HFFc6 (cell line): ENCODE measurements at regions not wholly inside any gene's neighbourhood (a gene's known extent, or its start where the extent isn't known, plus 50 kb on each side); places are given as distances from the start of the nearest gene placed in this dataset.

Experiments
- DNase-seq: peaks from one replicate; pipeline ENCODE4 v3.0.0-alpha.2; 2018
- H3K27ac Mint-ChIP-seq: 2 replicates; pipeline ENCODE4 v1.8.0; 2020; ENCODE audit warnings: mild to moderate bottlenecking, mixed read lengths
- H3K27me3 Mint-ChIP-seq: 2 replicates; pipeline ENCODE4 v1.8.0; 2021; ENCODE audit warnings: mild to moderate bottlenecking, moderate library complexity, mixed read lengths; ENCODE audit not compliant: insufficient read depth
- H3K36me3 Mint-ChIP-seq: 2 replicates; pipeline ENCODE4 v1.8.0; 2021; ENCODE audit warnings: low read depth, mixed read lengths
- H3K4me1 Mint-ChIP-seq: 2 replicates; pipeline ENCODE4 v1.8.0; 2020; ENCODE audit warnings: low read depth, mixed read lengths
- H3K4me3 Mint-ChIP-seq: 2 replicates; pipeline ENCODE4 v1.8.0; 2020; ENCODE audit warnings: mild to moderate bottlenecking, moderate library complexity, mixed read lengths
- H3K9me3 Mint-ChIP-seq: 2 replicates; pipeline ENCODE4 v1.8.0; 2020; ENCODE audit warnings: mild to moderate bottlenecking, mixed read lengths
- TF ChIP-seq, protein P1 (sequence below): fragments of 200-600 bp; sonication (generic); IDR thresholded peaks from 2 replicates; pipeline ENCODE4 v1.5.0; 2021; ENCODE audit warnings: antibody characterized with exemption, mild to moderate bottlenecking

DNA sequence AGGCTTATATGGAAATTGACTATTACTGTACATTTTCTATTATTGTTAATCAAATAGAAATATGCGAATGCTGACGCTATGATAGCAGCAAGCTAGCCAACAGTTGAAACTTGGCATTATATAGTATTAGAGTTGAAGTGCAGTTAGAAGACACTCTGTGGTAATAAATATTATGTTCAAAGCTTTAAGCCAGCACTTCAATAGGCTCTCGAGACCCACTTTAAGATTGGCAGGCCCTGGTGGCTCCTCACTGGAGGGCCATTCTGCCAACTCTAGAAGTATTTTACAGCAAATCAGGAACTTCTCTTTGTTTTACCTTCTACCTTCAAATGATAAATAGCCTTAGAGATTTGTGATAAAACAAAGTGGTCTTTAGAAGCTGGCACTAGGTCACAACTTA, 2029.0 kb upstream of the WWC1 start:
- H3K36me3 Mint-ChIP-seq: no peaks in the 10 kb centered on the region
- TF ChIP-seq, protein P1, sequence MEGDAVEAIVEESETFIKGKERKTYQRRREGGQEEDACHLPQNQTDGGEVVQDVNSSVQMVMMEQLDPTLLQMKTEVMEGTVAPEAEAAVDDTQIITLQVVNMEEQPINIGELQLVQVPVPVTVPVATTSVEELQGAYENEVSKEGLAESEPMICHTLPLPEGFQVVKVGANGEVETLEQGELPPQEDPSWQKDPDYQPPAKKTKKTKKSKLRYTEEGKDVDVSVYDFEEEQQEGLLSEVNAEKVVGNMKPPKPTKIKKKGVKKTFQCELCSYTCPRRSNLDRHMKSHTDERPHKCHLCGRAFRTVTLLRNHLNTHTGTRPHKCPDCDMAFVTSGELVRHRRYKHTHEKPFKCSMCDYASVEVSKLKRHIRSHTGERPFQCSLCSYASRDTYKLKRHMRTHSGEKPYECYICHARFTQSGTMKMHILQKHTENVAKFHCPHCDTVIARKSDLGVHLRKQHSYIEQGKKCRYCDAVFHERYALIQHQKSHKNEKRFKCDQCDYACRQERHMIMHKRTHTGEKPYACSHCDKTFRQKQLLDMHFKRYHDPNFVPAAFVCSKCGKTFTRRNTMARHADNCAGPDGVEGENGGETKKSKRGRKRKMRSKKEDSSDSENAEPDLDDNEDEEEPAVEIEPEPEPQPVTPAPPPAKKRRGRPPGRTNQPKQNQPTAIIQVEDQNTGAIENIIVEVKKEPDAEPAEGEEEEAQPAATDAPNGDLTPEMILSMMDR: no peak
- no peaks in the 10 kb centered on the region for H3K4me1 Mint-ChIP-seq
- peaks cover 36% of the 10 kb centered on the region for H3K9me3 Mint-ChIP-seq
- H3K4me3 Mint-ChIP-seq: no peak overlapping the region
- no peaks in the 10 kb centered on the region for H3K27me3 Mint-ChIP-seq
- DNase-seq: no peak
- no peak overlapping the region for H3K27ac Mint-ChIP-seq

DNA sequence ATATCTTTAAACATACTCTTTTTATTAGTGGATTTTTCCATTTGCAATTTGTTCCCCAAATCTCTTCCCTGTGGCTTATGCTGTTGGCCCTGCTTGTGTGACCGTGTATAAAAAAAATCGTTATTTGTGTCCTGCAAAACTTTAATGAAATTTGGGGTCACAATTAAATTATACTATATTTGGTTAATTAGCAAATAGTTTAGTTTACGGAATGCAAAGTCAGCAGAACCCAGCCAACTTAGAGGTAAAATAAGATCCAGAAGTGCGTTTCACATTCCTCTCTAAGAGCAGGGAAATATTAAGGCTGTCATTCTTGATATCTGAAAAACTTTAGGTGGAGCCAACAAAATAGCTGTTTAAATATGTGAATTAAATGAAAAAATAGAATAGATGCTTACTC, 2023.5 kb upstream of the WWC1 start:
- TF ChIP-seq, protein P1: no peak
- Mint-ChIP-seq H3K36me3 (no peaks in the 10 kb centered on the region), H3K4me3 (no peak overlapping the region), H3K4me1 (no peaks in the 10 kb centered on the region), H3K27me3 (no peaks in the 10 kb centered on the region), H3K9me3 (peaks cover 42% of the 10 kb centered on the region), H3K27ac (no peak overlapping the region)
- no peak for DNase-seq

- TF ChIP-seq, protein P1: no peak
- H3K9me3 Mint-ChIP-seq: peaks cover 39% of the 10 kb centered on the region
- H3K27me3 Mint-ChIP-seq: no peaks in the 10 kb centered on the region
- no peak overlapping the region for H3K4me3 Mint-ChIP-seq
- no peaks in the 10 kb centered on the region for H3K36me3 Mint-ChIP-seq
- no peaks in the 10 kb centered on the region for H3K4me1 Mint-ChIP-seq
- DNase-seq: no peak
- H3K27ac Mint-ChIP-seq: no peak overlapping the region
Measured at GRCh38 chr5:166270712-166271111, 2020.7 kb upstream of the WWC1 start.

DNA sequence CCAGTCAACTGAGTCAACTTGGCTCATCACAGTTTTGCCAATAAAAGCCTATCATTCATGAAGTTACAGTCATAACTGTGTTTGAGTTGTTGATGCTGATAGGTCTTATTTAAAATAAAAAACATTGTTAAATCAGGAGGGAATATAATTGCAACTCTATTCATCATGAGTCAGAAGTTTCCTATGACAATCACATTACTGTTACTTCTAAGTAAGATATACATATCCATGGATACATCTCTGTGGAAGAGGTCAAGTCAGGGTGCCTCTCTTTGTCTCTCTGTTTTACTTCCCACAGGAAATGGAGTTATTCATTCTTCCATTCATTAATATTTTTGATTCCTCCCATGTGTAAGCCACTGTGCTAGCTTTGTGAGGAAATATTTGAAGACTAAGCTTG, 2015.4 kb upstream of the WWC1 start:
- H3K27me3 Mint-ChIP-seq: no peaks in the 10 kb centered on the region
- H3K27ac Mint-ChIP-seq: no peak overlapping the region
- no peaks in the 10 kb centered on the region for H3K36me3 Mint-ChIP-seq
- TF ChIP-seq, protein P1: no peak
- H3K9me3 Mint-ChIP-seq: peaks cover 49% of the 10 kb centered on the region
- no peak overlapping the region for H3K4me3 Mint-ChIP-seq
- H3K4me1 Mint-ChIP-seq: no peaks in the 10 kb centered on the region
- DNase-seq: no peak

DNA sequence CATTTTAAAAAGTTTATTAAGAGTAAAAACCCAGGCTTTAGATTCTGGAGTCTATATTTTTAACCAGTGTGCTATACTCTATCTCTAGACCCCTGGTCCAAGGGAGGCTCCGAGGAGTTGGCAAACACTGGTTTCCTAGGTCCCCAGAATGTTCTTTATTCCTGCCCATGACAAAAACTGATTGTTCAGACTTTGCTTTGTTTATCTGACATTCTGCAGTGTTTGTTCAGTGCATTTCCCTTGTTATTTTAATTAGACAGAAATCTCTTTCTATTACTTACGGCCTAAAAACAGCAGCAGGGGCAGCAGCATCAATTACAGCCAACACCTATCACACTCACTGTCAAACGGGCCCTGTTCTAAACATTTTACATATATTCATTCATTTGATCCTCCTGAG, 2011.6 kb upstream of the WWC1 start:
- H3K36me3 Mint-ChIP-seq: no peaks in the 10 kb centered on the region
- H3K9me3 Mint-ChIP-seq: peaks cover 45% of the 10 kb centered on the region
- TF ChIP-seq, protein P1: no peak
- no peak overlapping the region for H3K4me3 Mint-ChIP-seq
- no peaks in the 10 kb centered on the region for H3K27me3 Mint-ChIP-seq
- no peak for DNase-seq
- H3K27ac Mint-ChIP-seq: no peak overlapping the region
- H3K4me1 Mint-ChIP-seq: no peaks in the 10 kb centered on the region

GRCh38 chr5:166281433-166281832, 2010.0 kb upstream of the WWC1 start:
- H3K9me3 Mint-ChIP-seq: peaks cover 37% of the 10 kb centered on the region
- H3K36me3 Mint-ChIP-seq: no peaks in the 10 kb centered on the region
- no peak overlapping the region for H3K27ac Mint-ChIP-seq
- H3K27me3 Mint-ChIP-seq: no peaks in the 10 kb centered on the region
- TF ChIP-seq, protein P1: no peak
- no peak overlapping the region for H3K4me3 Mint-ChIP-seq
- no peak for DNase-seq
- H3K4me1 Mint-ChIP-seq: no peaks in the 10 kb centered on the region
